ENCODE measurements at regions not wholly inside any gene's neighbourhood (a gene's known extent, or its start where the extent isn't known, plus 50 kb on each side); places are given as distances from the start of the nearest gene placed in this dataset.

DNA sequence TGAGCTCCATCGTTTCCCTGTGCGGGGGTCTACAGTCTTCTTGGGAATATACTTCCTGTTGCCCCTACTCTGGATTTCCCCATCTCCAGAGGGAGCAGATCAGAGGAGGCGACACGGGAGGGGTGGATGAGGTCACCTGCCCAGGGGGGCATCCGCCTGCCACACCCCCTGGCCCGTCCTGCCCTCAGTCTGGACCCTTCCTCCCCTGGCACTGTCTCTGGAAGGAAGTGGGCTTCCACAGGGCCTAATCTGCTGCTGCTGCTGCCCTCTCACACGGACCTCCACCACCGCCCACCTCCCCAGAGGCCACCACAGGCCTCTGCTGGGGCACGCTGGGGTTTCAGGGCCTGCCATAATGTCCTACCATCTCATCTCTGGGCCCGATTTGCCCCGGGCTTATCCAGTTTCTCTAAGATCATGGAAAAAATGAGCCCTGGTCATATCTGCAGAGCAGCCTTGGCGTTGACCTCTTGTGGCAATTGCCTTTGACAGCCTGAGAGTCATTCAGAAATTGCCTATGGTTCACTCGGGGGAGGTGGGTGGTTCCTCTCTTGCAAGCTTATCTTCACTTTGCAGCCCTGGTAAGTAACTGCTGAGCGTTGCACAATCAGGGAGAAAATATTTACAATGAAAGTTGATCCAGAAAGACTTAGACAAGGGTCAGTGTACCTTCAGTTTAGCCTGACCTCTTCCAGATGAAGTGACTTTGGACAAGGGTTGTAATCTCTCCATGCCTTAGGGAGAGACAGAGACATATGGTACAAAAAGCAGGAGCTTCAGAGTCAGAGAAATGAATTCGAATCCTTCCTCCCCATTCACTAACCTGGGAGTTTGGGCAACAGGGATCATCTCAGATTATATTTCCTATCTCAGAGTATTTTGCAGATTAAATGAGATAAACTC lies 252.4 kb downstream of the TOMM20 start:
- DNase-seq, result no peak

DNA sequence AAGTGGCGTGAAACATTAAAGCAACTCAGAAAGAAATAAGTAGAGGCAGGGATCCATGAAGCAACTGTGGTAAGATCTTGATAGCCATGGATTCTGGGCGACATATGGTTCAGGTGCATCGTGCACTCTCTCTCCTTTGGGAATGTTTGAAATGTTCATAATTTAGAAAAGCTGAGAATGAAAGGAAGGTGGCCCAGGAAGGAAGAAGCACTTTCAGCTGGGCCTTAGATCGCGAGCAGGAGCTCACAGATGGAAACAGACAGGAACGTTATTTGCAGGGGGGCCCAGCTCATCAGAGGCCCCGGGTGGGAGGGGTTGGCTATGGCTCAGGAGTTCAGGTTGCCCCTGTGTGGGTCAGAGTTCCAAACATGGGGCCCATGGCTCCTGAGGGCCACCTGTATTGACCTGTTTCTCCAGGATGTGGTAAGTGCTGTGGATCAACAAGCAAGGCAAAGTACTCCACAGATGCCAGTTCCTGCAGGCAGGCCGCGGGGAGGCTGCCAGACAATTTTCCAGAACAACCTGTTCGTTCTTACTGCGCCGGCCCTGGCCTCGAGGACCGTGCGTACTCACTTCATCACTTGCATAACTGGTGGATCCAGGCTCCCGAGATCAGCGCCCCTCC lies 253.2 kb downstream of the TOMM20 start:
- no peak for DNase-seq

GRCh38 chr1:234874291-234875288 lies 254.0 kb downstream of the TOMM20 start:
- DNase-seq, result no peak

DNA sequence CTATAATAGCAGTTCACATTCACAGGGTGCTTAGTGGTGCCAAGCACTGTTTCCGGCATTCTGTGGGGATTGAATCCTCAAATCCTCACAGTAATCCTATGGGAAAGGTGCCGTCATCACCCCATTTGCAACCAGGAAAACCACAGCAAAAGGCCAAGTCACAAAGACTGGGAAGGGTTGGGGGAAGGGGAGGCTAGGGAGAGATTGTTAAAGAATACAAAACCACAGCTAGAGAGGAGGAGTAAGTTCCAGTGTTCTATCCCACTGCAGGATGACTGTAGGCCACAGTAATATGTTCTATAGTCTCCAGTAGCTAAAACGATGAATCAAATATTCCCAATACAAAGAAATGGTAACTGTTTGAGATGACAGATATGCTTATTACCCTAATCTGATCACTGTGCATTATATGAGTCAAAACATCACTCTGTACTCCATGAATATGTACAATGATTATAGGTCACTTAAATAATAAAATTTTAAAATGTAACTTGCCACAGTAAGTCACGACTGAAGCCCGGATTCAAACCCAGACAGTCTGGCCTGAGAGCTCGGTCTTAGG lies 256.8 kb downstream of the TOMM20 start:
- DNase-seq, result no peak

DNA sequence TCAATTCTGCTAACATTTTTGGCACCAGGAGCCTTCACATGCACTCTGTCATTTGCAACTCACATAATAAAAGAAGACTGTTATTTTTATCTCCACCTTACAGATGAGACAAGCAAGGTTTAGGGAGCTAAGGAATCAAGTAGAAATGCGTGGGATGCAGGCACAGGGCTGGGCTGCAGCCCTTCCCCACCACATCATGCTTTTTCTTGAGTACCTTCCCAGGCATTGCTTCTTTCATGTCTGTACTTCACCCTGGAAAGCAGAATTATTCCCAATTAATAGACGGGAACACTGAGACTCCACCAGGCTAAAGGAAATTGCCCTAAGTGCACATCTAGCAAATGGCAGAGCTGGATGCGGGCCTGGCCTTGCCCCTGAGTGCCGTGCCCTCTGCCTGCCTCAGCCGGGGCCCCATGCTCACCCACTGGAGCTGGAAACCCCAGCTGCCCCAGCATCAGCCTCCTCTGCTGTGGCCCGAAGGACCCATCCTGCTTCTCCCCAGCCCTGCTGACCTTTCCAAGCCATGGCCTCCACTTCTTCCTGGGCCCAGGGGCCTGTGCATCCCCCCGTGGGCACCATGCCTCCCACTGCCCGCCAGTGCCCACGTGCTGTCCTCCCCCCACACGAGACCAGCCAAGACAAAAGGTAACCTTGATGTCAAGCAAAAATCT lies 257.5 kb downstream of the TOMM20 start:
- no peak for DNase-seq

DNA sequence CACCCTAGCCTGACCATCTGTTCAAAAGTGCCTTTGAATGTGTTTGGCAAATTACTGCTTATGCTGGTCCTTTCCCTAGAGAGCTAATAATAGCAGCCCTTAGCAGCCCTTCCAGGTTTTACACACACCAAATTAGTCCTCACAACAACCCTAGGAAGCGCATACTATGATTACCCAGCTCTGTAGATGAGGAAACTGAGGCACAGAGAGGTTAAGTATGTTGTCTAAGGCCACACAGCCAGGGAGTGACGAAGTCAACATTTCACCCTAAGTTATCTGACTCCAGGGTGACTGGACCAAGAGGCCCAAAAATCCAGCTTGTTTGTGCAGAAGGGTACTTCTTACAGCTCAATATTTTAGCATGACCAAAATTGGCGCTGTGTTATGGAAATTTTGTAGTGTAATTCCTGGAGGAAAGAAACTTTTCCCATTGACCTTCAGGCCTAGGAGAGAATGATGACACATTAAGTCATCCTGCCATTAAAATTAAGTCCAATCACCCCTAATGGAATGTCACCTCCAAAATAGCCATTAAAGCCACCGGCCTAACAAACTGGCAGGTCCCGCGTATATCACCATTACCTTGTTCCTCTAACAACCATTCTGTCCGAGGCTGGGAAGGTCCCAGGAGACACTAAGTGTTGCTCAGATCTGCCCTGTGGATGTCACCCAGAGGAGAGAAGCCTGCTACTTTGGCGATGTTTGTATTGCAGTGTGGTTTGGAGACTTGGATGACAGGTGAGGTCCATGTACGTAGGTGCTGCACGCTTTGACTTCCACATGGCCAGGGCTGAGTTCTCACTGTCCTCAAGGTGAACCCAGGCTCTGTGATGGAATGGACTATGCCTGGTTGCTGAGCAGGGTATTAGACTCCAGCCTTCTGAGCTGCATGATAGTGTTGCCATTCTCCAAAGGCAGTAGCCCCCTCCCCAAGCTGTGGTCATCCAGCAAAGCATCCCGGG lies 258.3 kb downstream of the TOMM20 start:
- no peak for DNase-seq

- DNase-seq, result no peak
Observed at GRCh38 chr1:234869182-234870019, 259.2 kb downstream of the TOMM20 start.

GRCh38 chr1:234868296-234869147 lies 258.5 kb upstream of the IRF2BP2 start:
- no peak for DNase-seq

- DNase-seq, result no peak
Observed at GRCh38 chr1:234866007-234866866, 256.3 kb upstream of the IRF2BP2 start.

DNA sequence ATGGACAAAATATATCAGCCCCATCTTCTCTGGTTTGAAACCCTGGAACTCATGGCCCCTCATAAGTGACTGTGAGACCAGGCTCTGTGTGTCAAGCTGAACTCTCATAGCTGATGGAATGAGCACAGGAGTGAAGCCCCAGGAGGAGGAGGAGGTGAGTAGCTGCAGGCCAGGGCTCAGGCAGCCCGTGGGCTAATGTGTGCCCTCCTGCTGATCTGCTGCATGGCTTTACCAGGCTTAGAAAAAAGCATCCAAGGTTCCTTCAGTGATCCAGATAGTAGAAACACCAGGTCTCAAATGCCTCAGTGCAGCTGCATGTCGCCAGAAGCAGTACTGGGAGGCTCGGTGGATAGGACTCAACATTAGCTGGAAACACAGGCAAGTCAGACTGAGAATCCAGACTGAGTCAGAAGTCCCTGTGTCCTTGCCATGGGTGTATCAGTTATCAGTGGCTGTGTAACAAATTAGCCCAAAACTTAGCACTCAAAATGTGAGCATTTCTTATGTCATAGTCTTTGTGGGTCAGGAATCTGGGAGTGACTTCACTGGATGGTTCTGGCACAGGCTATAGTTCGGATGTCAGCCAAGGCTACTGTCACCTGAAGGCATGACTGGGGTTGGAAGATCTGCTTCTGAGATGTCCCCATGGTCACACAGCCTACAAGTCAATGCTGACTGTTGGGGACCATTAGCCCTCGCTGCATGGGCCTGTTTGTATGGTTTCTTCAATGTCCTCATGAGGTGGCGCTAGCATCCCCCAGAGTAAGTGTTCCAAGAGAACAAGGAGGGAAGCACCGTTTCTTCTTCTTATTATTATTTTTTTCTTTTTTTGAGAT lies 255.4 kb upstream of the IRF2BP2 start:
- DNase-seq, result no peak

DNA sequence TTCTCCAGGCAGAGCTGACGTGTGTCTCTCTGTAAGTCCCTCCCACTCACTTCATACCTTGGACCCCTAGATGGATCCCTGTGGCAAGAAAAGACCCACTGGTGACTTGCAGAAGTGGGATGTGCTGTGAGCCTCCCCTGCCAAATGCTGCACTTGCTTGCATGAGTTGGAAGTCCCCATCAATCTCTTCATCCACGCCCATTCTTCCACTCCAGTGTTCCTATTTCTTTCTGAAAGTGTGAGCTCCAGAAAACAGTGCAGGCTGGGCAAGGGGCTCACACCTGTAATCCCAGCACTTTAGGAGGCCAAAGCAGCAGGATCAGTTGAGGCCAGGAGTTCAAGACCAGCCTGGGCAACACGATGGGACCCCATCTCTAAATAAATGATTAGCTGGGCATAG lies 254.1 kb upstream of the IRF2BP2 start:
- DNase-seq, result no peak

DNA sequence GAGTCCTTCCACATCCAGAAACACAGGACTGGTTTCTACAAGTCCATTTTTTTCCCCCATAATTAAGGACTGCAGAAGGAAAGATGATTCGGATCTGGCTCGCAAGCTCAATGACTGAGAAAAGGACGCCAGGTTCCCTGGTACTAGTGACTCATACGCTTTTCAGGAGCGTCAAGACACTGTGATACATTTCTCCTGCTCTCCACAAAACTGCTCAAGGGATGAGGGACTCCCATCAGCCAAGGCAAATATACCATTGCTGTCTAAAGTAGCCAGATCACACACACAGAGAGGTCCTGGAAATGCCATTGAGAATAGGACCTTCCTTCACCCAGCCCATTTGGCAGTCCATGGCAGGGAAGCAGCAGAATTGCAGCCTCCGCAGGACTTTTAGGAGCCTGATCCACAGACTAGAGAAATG lies 253.6 kb upstream of the IRF2BP2 start:
- no peak for DNase-seq

DNA sequence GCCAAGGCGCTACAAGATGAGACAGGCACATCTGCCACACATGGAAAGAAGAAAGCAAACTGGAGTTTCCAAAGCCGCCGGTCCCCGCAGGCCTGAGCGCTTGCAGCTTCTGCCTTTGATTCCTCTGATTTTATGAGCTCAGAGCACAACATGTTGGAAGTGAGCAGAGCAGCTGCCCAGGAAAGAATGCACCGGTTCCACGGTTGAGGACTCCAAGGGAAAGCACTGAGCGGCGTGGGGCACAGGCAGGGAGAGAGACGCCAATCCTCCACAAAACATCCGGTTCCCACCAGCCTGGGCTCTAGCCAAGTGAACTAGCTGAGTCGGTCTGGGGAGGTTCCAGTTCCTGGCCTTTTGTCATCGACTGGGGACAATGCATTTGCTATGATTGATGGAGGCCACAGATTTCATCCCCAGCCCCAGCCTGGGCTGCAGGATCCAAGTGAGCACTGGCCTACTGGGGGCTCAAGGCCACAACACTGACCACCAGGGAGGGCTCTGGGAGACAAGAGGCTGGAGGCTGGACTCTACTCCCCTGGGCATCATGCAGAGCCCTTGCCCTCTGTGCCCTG lies 253.1 kb upstream of the IRF2BP2 start:
- DNase-seq, result no peak

GRCh38 chr1:234862360-234862943 lies 252.5 kb upstream of the IRF2BP2 start:
- DNase-seq, result no peak

- DNase-seq, result no peak
Observed at GRCh38 chr1:234861761-234862160, 251.8 kb upstream of the IRF2BP2 start.

DNA sequence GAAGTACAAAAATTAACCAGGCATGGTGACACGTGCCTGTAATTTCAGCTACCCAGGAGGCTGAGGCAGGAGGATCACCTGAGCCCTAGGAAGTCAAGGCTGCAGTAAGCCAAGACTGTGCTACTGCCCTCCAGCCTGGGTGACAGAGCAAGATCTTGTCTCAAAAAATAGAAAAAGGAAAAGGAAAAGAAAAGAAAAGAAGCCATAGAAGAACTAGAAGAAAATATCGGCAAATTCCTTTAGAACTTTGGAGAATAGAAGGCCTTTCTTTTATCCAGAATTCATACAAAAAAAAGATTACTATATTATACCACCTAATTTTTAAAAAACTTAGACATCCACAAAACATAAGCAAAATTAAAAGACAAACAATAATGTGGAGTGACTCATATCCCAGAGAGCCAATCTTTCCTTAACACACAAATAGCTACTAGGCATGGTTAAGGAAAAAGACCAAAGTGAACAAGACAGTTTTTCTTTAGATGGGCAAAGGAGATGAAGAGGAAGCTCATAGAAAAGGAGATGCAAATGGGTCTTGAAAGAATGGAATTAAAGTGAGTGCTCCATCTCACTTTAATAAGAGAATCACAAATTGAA lies 251.1 kb upstream of the IRF2BP2 start:
- no peak for DNase-seq

All from CD4-positive, alpha-beta T cell treated with Interleukin-17A for 4 hours (primary cell).